Omental fat pad (tissue), 3 donors: ENCODE measurements at regions not wholly inside any gene's neighbourhood (a gene's known extent, or its start where the extent isn't known, plus 50 kb on each side); places are given as distances from the start of the nearest gene placed in this dataset.

ENCODE experiments used
- ATAC-seq: fragments of 150-250 bp; one replicate; pipeline ENCODE4 v1.9.1; 2016; ENCODE audit warnings: mild to moderate bottlenecking, moderate library complexity; ENCODE audit not compliant: low FRiP score
- DNase-seq: peaks from one replicate; pipeline ENCODE4 v3.0.0-alpha.2; 2019; ENCODE audit warnings: low spot score
- CTCF ChIP-seq, 3 donors: fragments of 450-650 bp; IDR thresholded peaks; one replicate each; pipeline ENCODE4 v1.5.1; 2016 to 2017; ENCODE audit warnings: antibody characterized with exemption in 3 of 3, mild to moderate bottlenecking in 3 of 3, moderate library complexity in 2 of 3

GRCh38 chr11:80632691-80633090, 1191.9 kb upstream of the TENM4 start:
- DNase-seq (no peak), ATAC-seq (no peak)
- no peak for TF ChIP-seq CTCF (IDR thresholded peaks at IDR 0.05)

GRCh38 chr11:80632156-80632555, 1191.3 kb upstream of the TENM4 start:
- ATAC-seq (no peak), DNase-seq (no peak)
- no peak for TF ChIP-seq CTCF (IDR thresholded peaks at IDR 0.05)

- TF ChIP-seq CTCF (IDR thresholded peaks at IDR 0.05), result no peak
- no peak for DNase-seq
- ATAC-seq, result no peak
Measured at GRCh38 chr11:80629466-80629865, 1188.6 kb upstream of the TENM4 start.

- TF ChIP-seq CTCF (IDR thresholded peaks at IDR 0.05), result no peak
- no peak for ATAC-seq
- no peak for DNase-seq
Measured at GRCh38 chr11:80627364-80627763, 1186.5 kb upstream of the TENM4 start.

GRCh38 chr11:80626721-80627120, 1185.9 kb upstream of the TENM4 start:
- no peak for TF ChIP-seq CTCF (IDR thresholded peaks at IDR 0.05)
- DNase-seq (no peak), ATAC-seq (no peak)

GRCh38 chr11:80625563-80625962, 1184.7 kb upstream of the TENM4 start:
- no peak for ATAC-seq
- DNase-seq, result no peak
- TF ChIP-seq CTCF (IDR thresholded peaks at IDR 0.05), result no peak

GRCh38 chr11:80621871-80622270, 1181.0 kb upstream of the TENM4 start:
- DNase-seq (no peak), ATAC-seq (no peak)
- TF ChIP-seq CTCF (IDR thresholded peaks at IDR 0.05), result no peak
